ENCODE measurements at regions not wholly inside any gene's neighbourhood (a gene's known extent, or its start where the extent isn't known, plus 50 kb on each side); places are given as distances from the start of the nearest gene placed in this dataset.

DNA sequence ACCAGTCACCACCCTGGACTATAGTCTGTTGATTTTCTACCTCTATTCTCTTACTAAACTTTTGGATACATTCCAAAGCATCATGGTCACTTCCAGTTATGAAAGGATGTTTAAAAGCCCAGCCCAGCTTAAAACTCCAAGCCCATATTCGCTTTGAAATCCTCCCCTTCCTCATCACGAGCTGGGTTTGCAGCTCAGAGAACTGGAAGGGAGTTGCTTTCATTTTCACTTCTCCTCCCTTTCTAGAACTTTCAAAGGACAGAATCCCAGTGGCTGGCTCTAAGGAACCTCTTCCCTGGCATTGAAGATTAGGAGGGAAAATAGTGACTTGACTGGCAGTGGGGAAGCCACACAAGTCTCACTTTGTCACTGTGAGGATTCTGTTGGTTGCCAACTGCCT, 100.1 kb upstream of the DYNLRB2 start:
- no peaks in the 10 kb centered on the region for H4K20me1 ChIP-seq (ENCODE audit: insufficient read depth, low read length, poor library complexity, severe bottlenecking)
- H3K9me3 ChIP-seq (ENCODE audit: insufficient read depth, low read depth, low read length) = no peaks in the 10 kb centered on the region
- no peaks in the 10 kb centered on the region for H3K27me3 ChIP-seq (ENCODE audit: insufficient read depth, low read length, poor library complexity, severe bottlenecking)
- peaks cover 4% of the 10 kb centered on the region for H3K4me1 ChIP-seq (ENCODE audit: insufficient read depth, low read length, poor library complexity, severe bottlenecking)
- no peak overlapping the region for H3K9ac ChIP-seq (ENCODE audit: low read depth, low read length, poor library complexity, severe bottlenecking)
- no peak overlapping the region for H3K4me3 ChIP-seq (ENCODE audit: low read length, poor library complexity, severe bottlenecking)
- H3K36me3 ChIP-seq (ENCODE audit: insufficient read depth, low read length) = no peaks in the 10 kb centered on the region
- 0 out of 2 replicates have a peak overlapping the region, but pooled peaks have one; percentile 10 for H2AFZ ChIP-seq (ENCODE audit: low read length)
- no peak overlapping the region for H3K4me2 ChIP-seq (ENCODE audit: low read depth, low read length, poor library complexity, severe bottlenecking)
- no peaks in the 10 kb centered on the region for H3K9me2 ChIP-seq (replicated peaks; ENCODE audit: low read depth, low read length)
- H3F3A ChIP-seq (ENCODE audit: low read depth) = no peaks in the 10 kb centered on the region
- TF ChIP-seq, protein P1, sequence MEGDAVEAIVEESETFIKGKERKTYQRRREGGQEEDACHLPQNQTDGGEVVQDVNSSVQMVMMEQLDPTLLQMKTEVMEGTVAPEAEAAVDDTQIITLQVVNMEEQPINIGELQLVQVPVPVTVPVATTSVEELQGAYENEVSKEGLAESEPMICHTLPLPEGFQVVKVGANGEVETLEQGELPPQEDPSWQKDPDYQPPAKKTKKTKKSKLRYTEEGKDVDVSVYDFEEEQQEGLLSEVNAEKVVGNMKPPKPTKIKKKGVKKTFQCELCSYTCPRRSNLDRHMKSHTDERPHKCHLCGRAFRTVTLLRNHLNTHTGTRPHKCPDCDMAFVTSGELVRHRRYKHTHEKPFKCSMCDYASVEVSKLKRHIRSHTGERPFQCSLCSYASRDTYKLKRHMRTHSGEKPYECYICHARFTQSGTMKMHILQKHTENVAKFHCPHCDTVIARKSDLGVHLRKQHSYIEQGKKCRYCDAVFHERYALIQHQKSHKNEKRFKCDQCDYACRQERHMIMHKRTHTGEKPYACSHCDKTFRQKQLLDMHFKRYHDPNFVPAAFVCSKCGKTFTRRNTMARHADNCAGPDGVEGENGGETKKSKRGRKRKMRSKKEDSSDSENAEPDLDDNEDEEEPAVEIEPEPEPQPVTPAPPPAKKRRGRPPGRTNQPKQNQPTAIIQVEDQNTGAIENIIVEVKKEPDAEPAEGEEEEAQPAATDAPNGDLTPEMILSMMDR (conservative IDR thresholded peaks at IDR 0.05; ENCODE audit: low read length) = no peak
- no peak for TF ChIP-seq EZH2phosphoT487 (IDR thresholded peaks at IDR 0.05; ENCODE audit: borderline replicate concordance)
- H3K79me2 ChIP-seq (ENCODE audit: insufficient read depth, low read length) = no peaks in the 10 kb centered on the region

DNA sequence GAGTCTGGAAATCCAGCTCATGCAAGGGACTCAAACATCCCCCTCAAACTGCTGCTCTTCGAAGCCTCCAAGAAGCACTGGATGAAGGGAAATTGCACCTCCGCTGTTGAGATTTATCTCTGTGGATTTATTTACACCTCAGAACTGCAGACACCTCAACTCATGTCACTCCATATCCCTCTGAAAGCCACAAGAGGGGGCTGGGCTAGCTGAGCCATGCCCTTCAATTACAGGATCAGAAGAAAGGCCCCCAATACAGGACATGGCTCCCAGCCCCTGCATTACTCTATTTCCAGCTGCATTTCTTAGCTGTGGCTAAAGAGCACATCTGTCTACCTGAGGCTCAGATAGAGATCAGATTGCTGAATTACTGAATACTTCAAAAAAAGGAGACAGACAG, 103.1 kb upstream of the DYNLRB2 start:
- TF ChIP-seq, protein P1 (conservative IDR thresholded peaks at IDR 0.05; ENCODE audit: low read length) = peak; percentile 36
- TF ChIP-seq EZH2phosphoT487 (IDR thresholded peaks at IDR 0.05; ENCODE audit: borderline replicate concordance) = no peak

DNA sequence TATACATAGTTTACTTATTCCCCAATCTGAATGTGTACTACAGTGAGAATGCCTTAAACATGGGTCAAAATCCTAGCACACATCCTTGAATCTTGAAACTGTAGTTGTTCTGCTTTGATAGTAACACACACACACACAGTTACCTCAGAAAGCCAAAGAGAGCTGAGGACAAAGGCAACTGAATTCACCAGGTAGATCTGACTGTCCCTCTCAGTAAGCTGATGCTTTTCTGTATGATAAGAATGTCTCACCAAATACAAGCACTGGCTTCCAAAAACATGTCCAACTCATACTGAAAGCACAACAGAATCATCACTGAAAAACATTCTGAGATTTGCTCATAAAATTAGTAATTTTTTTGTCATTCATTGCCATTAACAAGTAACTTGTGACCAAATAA, 104.3 kb upstream of the DYNLRB2 start:
- peaks cover 4% of the 10 kb centered on the region for H3K4me1 ChIP-seq (ENCODE audit: insufficient read depth, low read length, poor library complexity, severe bottlenecking)
- no peaks in the 10 kb centered on the region for H3K9me2 ChIP-seq (replicated peaks; ENCODE audit: low read depth, low read length)
- H3K36me3 ChIP-seq (ENCODE audit: insufficient read depth, low read length) = no peaks in the 10 kb centered on the region
- no peak overlapping the region for H3K4me3 ChIP-seq (ENCODE audit: low read length, poor library complexity, severe bottlenecking)
- H2AFZ ChIP-seq (ENCODE audit: low read length) = no peak overlapping the region
- no peaks in the 10 kb centered on the region for H3K27me3 ChIP-seq (ENCODE audit: insufficient read depth, low read length, poor library complexity, severe bottlenecking)
- H3K79me2 ChIP-seq (ENCODE audit: insufficient read depth, low read length) = no peaks in the 10 kb centered on the region
- no peaks in the 10 kb centered on the region for H3K9me3 ChIP-seq (ENCODE audit: insufficient read depth, low read depth, low read length)
- H3K9ac ChIP-seq (ENCODE audit: low read depth, low read length, poor library complexity, severe bottlenecking) = no peak overlapping the region
- H3K4me2 ChIP-seq (ENCODE audit: low read depth, low read length, poor library complexity, severe bottlenecking) = no peak overlapping the region
- H3F3A ChIP-seq (ENCODE audit: low read depth) = no peaks in the 10 kb centered on the region
- no peaks in the 10 kb centered on the region for H4K20me1 ChIP-seq (ENCODE audit: insufficient read depth, low read length, poor library complexity, severe bottlenecking)
- TF ChIP-seq, protein P1 (conservative IDR thresholded peaks at IDR 0.05; ENCODE audit: low read length) = no peak
- TF ChIP-seq EZH2phosphoT487 (IDR thresholded peaks at IDR 0.05; ENCODE audit: borderline replicate concordance) = no peak

More for the DNA sequence above, 103.1 kb upstream of the DYNLRB2 start:
- Histone ChIP-seq H3K4me3 (ENCODE audit: low read length, poor library complexity, severe bottlenecking) (no peak overlapping the region), H3F3A (ENCODE audit: low read depth) (no peaks in the 10 kb centered on the region), H3K36me3 (ENCODE audit: insufficient read depth, low read length) (no peaks in the 10 kb centered on the region), H3K9me3 (ENCODE audit: insufficient read depth, low read depth, low read length) (no peaks in the 10 kb centered on the region), H3K27me3 (ENCODE audit: insufficient read depth, low read length, poor library complexity, severe bottlenecking) (no peaks in the 10 kb centered on the region), H3K4me1 (ENCODE audit: insufficient read depth, low read length, poor library complexity, severe bottlenecking) (peaks cover 4% of the 10 kb centered on the region), H3K4me2 (ENCODE audit: low read depth, low read length, poor library complexity, severe bottlenecking) (no peak overlapping the region), H4K20me1 (ENCODE audit: insufficient read depth, low read length, poor library complexity, severe bottlenecking) (no peaks in the 10 kb centered on the region), H2AFZ (ENCODE audit: low read length) (no peak overlapping the region), H3K79me2 (ENCODE audit: insufficient read depth, low read length) (no peaks in the 10 kb centered on the region), H3K9ac (ENCODE audit: low read depth, low read length, poor library complexity, severe bottlenecking) (no peak overlapping the region), H3K9me2 (replicated peaks; ENCODE audit: low read depth, low read length) (no peaks in the 10 kb centered on the region)
